ENCODE measurements at regions not wholly inside any gene's neighbourhood (a gene's known extent, or its start where the extent isn't known, plus 50 kb on each side); places are given as distances from the start of the nearest gene placed in this dataset.

GRCh38 chr12:102329883-102330282 is 132.2 kb upstream of the PMCH start:
- no peak for TF ChIP-seq CEBPB (IDR thresholded peaks at IDR 0.05)
- TF ChIP-seq, protein P1, sequence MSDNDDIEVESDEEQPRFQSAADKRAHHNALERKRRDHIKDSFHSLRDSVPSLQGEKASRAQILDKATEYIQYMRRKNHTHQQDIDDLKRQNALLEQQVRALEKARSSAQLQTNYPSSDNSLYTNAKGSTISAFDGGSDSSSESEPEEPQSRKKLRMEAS (IDR thresholded peaks at IDR 0.05), result no peak
- TF ChIP-seq EP300 (IDR thresholded peaks at IDR 0.05; ENCODE audit: borderline replicate concordance), result no peak
- TF ChIP-seq TEAD4 (IDR thresholded peaks at IDR 0.05), result no peak
- TF ChIP-seq TAF1 (IDR thresholded peaks at IDR 0.05; ENCODE audit: low read depth), result no peak
- TF ChIP-seq YY1 (IDR thresholded peaks at IDR 0.05; ENCODE audit: low read depth), result no peak
- TF ChIP-seq ZBTB7A (IDR thresholded peaks at IDR 0.05; ENCODE audit: low read depth), result no peak

All from Ishikawa (cell line).